Urinary bladder (tissue), 3 donors: ENCODE measurements at regions not wholly inside any gene's neighbourhood (a gene's known extent, or its start where the extent isn't known, plus 50 kb on each side); places are given as distances from the start of the nearest gene placed in this dataset.

Source experiments
- DNase-seq: peaks from one replicate; pipeline ENCODE4 v3.0.0-alpha.2; 2015; ENCODE audit errors: extremely low spot score
- H3K27ac ChIP-seq: one replicate; pipeline ENCODE4 v1.5.1; 2013; ENCODE audit warnings: low read depth, mild to moderate bottlenecking, moderate library complexity
- H3K36me3 ChIP-seq: one replicate; pipeline ENCODE4 v1.6.1; 2013; ENCODE audit warnings: mild to moderate bottlenecking, moderate library complexity; ENCODE audit not compliant: insufficient read depth
- H3K4me1 ChIP-seq: one replicate; pipeline ENCODE4 v1.6.1; 2013; ENCODE audit warnings: mild to moderate bottlenecking, moderate library complexity; ENCODE audit not compliant: insufficient read depth
- H3K4me3 ChIP-seq: one replicate; pipeline ENCODE4 v1.5.1; 2013; ENCODE audit warnings: low read depth, low read length
- WGBS: extraction: QIAGEN DNeasy Blood & Tissue Kit; methylation state at CpG from one replicate; pipeline ENCODE4 v1.1.7; 2013; 5-methylcytosine and 5-hydroxymethylcytosine counted together
- donor health status: healthy with polysubstance abuse.
- donor health status: healthy.

DNA sequence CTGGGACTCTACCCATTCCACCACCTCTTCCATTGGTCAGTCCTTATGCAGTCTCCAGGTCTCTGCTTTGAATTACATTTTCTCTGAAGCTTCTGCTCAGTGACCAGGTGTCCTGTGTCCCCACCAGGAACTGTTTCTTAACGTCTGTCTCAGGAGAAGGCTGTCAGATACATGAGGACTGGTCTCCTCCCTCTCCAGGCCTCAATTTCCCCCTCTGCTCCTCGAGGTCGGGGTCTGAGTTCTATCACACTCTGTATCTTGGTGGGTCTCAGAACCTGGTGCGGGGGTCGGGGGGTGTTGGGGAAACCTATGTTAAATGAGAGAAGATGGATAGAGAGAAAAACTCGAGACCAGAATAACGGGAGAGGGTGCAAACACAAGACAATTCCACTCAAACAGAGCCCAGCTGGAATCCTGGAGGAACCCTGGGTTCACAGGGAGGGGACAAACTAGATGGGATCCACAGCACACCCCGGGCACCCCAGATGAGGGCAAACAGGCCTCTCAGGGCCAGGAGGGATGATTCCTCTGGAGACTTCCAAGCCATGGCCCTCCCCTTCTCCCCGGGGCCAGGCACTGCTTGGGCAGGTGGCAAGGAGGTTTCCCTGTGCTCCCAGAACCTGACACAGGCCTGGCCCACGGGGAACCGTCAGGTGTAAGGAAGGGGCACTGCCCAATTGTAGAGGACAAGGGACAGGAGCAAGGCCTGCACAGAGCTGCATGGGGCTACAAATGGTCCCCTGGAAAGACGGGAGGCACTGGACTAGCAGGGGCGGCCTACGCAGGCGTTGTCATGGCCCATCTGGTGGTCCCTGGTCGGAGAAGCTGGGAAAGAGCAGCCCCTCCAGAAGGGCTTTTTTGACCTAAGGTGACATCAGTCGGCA is 313.2 kb upstream of the DIO3 start:
- DNase-seq = no peak
- WGBS = 90% methylated on average over 17 of the region's 17 CpGs
- Histone ChIP-seq H3K4me3 (no peak overlapping the region), H3K27ac (no peak overlapping the region), H3K4me1 (no peaks in the 10 kb centered on the region), H3K36me3 (no peaks in the 10 kb centered on the region)

DNA sequence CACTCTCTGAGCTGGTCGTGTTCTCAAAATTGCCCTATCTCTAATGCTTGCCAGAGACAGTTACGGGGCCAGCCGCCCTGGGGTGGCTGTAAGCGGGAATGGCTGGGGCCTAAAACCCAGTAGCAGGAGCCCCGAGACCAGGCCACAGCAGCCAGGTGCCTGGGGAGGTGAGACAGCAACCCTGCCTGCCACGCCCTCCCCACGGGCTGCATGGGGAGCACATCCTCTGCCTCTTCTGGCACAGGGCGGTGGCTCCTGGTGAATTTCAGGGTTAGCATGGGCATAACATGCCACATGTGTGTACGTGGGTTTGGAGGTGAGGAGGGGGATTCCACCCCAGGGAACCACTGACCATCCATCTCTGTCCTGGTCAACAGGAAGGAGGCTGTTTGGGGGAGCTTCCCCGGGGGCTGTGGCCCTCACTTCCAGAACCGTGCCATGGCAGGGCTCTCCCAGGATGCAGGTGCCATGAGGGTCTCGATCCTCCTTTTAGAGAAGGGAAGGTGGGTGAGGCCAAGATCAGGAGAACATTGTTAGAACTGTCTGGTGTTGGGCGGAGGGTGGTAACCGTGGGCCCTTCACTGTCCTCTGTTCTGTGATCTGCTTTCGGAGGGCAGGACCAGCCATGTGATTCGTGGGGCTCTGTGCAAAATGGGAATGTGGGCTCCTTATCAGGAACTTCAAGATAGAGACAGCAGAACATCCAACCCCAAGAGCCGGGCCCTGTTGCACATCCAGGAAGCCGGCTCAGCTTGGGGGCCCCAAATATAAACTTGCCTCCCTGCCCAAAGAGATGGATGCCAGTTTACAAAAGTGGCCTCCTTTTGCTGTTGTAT is 312.2 kb upstream of the DIO3 start:
- Histone ChIP-seq H3K4me1 (no peaks in the 10 kb centered on the region), H3K4me3 (no peak overlapping the region), H3K36me3 (no peaks in the 10 kb centered on the region), H3K27ac (no peak overlapping the region)
- WGBS = 93% methylated on average over 18 of the region's 18 CpGs
- no peak for DNase-seq

DNA sequence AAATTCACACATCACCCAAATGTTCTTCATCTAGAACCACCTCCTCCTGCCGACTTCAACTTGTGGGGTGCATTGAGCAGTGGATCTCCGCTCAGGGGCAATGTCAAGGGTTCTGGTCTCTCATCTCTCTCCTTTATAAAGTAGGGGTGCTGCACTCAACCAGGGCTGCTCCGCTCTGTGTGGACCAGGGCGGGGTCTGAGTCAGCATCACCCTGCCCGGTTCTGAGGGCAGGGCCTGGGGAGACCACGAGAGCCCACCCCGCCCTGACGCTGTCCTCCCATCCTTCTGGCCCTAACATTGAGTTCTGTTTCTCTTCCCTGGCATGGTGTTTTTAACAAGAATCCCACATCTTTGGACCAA is 311.6 kb upstream of the DIO3 start:
- DNase-seq = no peak
- 89% methylated on average over 8 of the region's 8 CpGs for WGBS
- Histone ChIP-seq H3K27ac (no peak overlapping the region), H3K4me3 (no peak overlapping the region), H3K4me1 (no peaks in the 10 kb centered on the region), H3K36me3 (no peaks in the 10 kb centered on the region)

DNA sequence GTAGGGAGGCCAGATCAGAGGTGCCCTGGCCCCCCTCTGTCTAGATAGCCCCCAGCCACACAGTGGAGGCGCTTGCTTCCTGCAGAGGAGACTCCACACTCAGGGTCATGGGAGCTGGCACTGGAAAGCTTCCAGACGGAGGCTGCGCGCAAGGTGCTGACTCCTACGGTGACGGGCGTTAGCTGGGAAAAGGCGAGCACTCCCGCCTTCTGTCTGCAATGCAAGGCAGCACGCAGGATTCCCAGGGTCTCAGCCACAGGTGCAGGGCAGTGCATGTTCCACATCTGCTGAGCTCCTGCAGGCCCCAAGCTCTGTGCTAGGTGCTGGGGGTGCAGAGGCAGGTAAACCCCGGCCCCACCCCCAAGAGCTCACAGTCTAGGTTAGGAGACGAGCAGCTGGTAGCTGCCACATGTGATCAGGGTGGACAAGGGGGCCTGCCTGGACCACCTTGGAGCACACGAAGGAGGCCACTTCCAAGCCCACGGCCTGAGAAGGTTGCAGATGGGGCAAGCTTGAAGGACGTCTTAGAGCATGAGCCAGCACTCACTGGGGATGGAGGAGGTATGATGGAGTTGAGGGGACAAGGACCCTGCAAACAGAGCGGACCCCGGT is 310.9 kb upstream of the DIO3 start:
- Histone ChIP-seq H3K4me3 (no peak overlapping the region), H3K4me1 (no peaks in the 10 kb centered on the region), H3K36me3 (no peaks in the 10 kb centered on the region), H3K27ac (no peak overlapping the region)
- WGBS = 89% methylated on average over 17 of the region's 17 CpGs
- no peak for DNase-seq

DNA sequence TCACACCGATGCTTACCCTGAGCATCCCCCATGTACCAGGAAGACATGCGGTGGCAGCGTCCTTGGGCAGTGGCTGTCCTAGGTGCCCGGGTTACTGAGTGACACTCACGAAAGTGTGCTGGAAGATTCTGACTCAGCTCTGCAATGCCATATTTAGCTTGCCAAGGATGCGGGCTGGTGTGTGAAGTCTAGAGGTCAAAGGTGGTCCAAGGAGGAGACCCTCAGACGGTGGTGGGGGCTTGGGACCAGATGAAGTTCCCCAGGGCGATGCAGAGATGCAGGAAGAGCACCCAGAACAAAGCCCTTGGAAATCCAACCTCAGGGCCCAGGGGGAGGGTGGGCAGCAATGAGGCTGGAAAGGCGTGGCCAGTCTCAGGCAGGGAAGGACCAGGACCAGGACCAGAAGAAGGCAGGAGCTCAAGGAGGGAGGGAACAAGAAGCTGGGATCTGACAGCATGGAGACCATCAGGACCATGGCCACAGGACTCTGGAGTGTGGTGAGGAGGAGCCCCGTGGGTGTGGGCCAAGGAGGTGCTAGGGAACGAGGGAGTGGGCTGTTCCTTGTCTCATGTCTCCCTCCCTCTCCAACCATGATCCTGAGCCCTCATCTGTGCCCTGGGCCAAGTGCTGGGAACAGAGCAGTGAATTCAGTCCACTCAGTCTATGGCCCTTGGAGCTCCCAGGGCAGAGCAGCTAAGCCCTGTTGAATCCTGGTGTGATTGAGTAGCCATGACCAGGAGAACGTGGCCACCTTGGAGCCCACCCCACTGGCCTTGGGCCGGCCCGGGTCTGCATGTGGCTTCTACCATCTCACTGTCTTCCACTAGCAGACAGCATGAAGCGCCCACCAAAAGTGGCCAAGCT is 310.1 kb upstream of the DIO3 start:
- DNase-seq = no peak
- H3K27ac ChIP-seq = no peak overlapping the region

DNA sequence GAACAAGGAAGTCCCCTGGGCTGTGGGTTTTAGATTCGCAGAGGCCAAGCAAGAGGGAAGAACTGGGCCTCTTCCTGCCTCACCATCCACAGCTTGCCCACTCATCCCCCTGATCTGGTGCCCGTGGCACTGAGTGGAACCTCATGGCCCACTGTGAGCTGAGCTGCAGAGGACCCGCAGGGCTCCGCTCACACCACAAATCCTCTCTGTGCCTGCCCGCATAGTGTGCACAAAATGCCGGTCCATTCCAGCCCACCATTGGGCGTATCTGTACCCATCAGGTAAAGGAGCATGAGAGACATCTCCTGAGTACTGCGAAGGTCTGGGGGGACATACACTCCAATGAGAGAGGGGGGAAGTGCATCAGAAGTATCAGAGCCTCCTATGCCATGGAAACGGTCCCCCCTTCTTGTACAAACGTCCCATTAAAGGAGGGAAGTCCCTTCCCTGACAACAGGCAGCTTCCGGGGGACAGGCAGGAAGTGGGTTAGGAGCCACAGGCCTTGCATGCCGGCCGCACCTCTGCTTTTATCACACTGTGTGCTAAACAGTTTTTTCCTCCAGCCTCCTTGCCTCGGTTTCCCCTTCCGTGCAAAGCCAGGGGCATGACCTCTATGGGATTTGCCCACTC is 309.4 kb upstream of the DIO3 start:
- H3K4me3 ChIP-seq = no peak overlapping the region
- 85% methylated on average over 15 of the region's 15 CpGs for WGBS
- no peaks in the 10 kb centered on the region for H3K36me3 ChIP-seq
- DNase-seq = no peak
- H3K4me1 ChIP-seq = no peaks in the 10 kb centered on the region
- no peak overlapping the region for H3K27ac ChIP-seq

More for the DNA sequence above, 310.1 kb upstream of the DIO3 start:
- Histone ChIP-seq H3K36me3 (no peaks in the 10 kb centered on the region), H3K4me1 (no peaks in the 10 kb centered on the region), H3K4me3 (no peak overlapping the region)
- 94% methylated on average over 15 of the region's 15 CpGs for WGBS

DNA sequence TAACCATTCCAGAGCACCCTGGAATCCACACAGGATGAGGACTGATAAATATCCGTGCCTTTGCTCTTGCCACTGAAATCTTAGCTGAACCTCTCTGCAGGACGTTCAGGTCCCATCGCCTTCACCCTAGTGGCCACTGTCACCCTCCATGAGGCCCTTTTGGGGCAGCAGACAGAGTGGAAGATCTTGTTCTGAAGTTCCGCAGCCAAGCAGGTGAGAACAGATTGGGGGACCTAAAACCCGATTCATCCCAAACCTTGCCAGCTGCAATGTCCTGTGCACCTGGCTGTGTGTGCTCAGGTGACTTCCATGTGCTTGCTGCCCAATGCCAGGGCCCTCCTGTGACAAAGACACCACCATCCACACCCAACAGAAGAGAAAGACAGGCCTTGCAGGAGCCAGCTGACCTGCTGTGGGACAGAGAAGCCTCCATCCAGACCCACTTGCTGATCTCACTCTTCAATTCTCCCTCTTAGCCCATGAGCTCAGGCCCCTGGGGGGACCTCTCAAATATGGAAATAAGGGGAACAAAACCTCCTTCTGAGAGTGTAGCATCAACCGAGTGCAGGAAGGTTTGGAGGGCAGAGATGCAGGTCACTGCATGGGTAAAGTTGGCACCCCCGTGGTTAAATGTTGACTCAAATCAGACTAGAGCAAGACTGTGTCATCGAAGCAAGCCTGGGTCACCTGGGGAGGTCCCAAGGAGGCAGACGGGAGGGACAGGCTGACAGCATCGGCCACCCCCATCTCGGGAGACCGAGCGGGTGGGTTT is 308.7 kb upstream of the DIO3 start:
- H3K4me3 ChIP-seq = no peak overlapping the region
- 68% methylated on average over 13 of the region's 13 CpGs for WGBS
- no peak overlapping the region for H3K27ac ChIP-seq
- H3K4me1 ChIP-seq = no peaks in the 10 kb centered on the region
- DNase-seq = no peak
- H3K36me3 ChIP-seq = no peaks in the 10 kb centered on the region

DNA sequence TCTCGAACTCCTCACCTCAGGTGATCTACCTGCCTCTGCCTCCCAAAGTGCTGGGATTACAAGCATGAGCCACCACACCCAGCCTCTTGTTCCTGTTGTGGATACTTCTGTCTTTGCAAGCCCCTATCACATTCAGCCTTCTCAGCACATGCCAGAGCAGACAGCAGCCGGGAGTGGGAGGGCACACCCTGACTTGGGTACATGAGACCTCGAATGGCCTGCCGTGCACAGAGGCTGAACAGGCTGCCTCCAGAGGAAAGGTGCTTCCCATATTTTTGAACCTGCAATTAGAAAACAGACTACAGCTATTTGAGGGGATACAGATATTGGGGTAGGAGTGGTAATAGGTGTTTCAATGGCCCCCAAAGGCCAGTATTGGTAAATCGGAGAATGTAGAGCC is 307.3 kb upstream of the DIO3 start:
- no peak overlapping the region for H3K4me3 ChIP-seq
- no peak for DNase-seq
- WGBS = 94% methylated on average over 5 of the region's 5 CpGs
- no peak overlapping the region for H3K27ac ChIP-seq
- no peaks in the 10 kb centered on the region for H3K36me3 ChIP-seq
- no peaks in the 10 kb centered on the region for H3K4me1 ChIP-seq

DNA sequence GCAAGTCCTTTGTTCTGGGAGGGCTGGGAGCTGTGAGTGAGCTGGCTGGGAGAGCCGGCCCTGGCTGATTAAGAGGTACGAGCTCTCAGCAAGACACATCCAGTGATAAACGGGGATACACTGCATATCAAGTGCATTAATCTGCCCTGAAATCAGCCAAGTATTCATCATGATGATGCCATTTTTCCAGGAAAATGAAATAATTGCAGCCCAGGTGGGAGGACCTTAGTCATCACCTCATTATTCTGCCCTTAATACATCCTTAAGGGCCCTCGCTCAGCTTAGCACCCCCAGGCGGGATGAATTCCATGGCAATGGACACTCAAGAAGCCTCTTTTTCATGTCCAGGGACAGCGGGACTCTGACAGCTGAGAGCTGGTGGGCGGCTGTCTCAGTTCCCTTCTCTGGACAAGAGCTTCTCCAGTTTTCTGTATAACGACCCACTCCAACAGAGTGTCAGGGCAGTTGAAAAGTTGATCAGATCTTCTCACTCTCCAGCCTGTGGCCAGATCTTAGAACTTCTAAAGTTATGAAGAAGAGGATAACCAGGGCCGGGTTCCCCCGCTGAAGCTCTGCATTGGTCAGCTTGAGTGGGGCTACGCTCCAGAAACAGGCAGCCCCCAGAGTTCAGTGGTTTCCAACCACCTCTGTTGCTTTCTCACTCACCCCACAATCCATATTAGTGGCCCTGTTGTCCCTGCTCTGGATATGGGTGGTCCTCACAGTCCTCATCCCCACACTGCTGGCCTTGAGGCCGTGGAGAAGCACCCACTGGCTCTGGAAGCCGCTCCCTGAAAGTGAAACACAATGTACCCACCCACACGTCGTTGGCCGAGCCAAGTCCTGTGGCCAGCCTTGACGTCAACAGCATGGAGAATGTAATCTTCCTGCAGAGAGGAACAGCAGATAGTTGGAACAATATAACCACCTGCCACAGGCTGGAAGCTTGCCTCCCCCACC is 306.2 kb upstream of the DIO3 start:
- Histone ChIP-seq H3K36me3 (no peaks in the 10 kb centered on the region), H3K27ac (no peak overlapping the region), H3K4me1 (no peaks in the 10 kb centered on the region), H3K4me3 (no peak overlapping the region)
- DNase-seq = no peak
- 83% methylated on average over 17 of the region's 17 CpGs for WGBS

DNA sequence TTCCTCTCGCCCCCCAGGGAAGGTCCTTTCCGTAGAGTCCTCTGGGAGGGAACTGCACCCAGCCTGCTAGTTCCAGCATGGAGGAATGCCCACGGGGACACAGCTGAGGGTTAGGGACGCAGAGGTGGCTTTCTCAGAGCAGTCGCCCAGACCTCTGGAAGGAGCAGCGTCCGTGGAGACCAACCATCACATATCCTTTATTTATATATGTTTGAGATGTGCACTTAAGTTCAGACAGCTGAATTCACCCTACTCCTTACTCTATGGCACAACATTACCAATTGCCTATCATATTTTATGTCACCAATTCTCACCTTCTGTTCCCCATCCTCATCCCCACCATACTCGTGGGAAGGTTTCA is 305.6 kb upstream of the DIO3 start:
- WGBS = 89% methylated on average over 8 of the region's 8 CpGs
- no peak for DNase-seq
- Histone ChIP-seq H3K36me3 (no peaks in the 10 kb centered on the region), H3K27ac (no peak overlapping the region), H3K4me1 (no peaks in the 10 kb centered on the region), H3K4me3 (no peak overlapping the region)

DNA sequence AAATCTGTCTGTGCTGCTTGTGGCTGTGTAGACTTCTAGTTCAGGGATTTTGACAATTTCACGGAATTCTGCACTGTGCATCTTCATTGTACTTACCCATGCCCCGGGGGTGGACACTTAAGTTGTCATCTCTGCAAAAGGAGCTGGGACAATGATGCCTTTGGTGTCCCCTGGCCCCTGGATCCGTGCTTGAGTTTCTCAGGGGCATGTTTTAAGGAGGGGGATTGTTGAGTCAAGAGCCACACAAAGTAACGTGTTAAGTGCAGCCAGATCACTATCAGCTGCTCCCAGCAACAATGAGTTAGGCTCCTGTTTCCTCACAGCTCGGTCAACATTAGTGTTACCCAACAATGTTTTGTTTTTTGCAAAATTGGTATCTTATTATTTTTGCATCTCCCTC is 305.0 kb upstream of the DIO3 start:
- Histone ChIP-seq H3K4me1 (no peaks in the 10 kb centered on the region), H3K27ac (no peak overlapping the region), H3K4me3 (no peak overlapping the region), H3K36me3 (no peaks in the 10 kb centered on the region)
- no peak for DNase-seq
- 67% methylated on average over 5 of the region's 5 CpGs for WGBS
